Stimulated activated CD8-positive, alpha-beta memory T cell treated with anti-CD3 and anti-CD28 coated beads, Interleukin-15, amount 100 ng/mL, for 24 hours (primary cell): ENCODE measurements at regions not wholly inside any gene's neighbourhood (a gene's known extent, or its start where the extent isn't known, plus 50 kb on each side); places are given as distances from the start of the nearest gene placed in this dataset.

Experiments
- DNase-seq: peaks from one replicate; pipeline ENCODE4 v3.0.0-alpha.2; 2020; ENCODE audit warnings: low read depth

DNA sequence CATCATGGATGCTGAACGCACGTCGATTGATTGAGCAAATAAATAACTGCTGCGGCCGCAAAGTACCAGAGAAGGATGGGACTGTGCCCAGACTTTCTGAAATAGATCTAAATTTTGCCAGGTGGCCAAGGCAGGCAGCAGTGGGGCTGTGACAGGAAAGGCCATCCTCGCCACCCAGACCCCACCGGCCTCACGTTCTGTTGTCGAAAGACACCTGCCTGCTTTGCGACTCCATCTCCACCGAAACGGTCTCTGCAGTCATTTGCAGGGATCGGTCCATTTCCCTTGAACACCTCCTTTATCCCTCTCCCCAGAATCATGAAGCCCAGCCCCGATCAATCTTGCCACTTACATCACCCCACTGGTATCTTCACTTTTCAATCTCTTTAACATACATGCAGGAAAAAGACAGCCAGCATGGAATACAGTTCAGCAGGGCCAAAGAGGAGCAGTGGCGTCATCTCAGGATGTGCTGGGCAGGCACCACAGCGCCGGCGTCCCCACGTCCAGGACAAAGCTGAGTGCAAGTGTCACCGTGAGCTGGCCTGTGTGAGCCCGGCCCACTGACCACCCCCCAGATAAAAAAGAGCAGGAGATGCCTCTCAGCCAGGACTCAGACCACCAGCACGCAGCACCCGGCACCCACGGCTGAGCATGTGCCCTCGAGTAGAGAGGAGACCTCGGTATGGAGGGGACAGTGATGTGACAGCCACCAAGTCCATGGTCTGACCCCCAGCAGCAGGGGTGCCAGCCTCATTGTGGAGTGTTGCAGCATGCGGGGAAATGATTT lies 610.3 kb downstream of the TBC1D22A start:
- DNase-seq: no peak

DNA sequence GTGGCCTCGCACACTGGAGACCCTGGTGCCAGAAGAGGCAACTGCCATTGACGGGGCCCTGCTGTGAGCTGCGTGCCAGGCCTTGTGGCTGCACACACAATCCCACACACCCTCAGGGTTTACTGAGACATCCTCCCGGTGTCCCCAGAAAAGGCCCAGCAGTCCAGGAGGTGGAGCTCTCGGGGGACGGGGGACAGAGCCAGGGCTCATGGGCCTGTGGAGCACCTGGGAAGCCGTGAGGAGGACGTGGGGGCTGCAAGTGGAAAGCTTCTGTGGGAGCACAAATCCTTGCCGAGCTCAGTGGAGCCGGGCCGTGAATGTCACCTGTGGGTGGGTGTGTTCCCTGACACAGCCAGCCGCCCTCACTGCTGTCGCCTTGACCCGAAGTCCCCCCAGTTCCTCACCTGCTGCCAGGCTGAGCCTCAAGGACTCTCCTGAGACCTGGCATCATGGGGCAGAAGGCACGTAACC lies 609.7 kb downstream of the TBC1D22A start:
- no peak for DNase-seq

DNA sequence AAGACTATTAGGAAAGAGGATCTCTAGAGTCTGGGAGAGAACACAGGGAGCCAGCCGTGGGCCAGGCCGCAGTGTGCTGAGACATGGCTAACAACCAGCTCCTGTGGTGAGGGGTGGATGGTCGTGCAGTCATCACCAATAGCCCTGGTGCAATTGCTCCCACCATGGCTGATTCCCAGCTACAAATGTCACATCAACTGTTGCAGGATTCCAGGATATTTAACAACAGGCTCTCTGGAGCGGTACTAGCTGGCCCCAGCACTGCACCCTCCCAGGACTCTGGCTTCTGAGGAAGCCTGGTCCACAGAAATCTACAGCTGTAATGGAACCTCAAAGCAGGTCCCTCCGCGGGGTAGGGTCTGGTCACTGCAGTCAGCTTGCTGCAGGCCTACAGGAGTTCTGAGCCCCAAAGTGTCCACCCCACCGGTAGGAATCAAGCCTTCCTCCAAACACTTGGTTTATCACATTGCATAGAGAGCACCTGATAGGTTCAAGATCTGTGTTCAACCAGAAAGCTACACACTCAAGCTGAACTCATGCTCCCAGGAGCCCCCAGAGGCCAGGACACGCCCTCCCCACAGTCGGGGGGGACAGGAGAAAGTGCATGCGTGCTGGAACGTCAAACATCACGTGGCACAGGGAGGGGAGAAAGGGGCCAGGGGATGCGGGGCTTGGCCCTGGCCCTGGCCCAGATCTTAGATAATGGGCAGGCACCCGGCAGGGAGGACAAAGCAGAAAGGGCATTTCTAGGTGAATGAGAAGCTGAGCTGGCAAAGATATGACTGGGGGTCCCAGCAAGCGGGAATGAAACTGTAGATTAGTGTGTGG lies 609.0 kb downstream of the TBC1D22A start:
- DNase-seq: no peak

DNA sequence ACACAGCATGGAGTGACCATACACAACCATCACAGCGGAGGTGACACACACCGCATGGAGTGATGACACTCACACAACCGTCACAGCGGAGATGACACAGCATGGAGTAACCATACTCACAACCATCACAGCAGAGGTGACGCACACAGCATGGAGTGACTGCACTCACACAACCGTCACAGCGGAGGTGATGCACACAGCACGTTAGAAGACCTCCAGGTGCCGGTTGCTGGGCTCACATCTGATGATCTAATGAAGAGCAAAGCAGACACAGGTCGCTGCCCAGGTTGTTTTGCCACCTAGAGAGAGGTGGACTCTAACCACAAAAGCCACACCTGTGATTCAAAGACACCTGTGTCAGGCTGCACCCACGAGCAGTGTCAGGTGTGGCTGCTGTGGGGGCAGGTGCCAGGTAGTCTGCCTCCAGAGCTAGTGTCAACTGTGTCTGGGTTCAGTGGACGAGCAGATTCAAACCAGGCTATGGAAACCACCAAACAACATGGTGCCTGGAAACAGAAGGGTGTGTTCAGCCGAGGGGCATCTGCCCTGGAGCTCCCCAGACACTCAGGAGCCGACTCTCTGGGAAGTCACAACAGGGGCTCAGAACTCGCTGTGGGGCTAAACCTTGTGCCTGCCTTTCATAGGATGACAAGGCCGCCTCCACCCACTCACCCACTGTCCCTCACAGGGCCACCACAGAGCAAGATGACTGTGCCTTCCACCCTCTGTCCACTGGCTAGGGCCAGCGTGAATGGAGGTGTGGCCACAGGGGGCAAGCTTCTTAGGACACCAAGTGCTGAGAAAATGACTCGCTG lies 608.2 kb downstream of the TBC1D22A start:
- DNase-seq: no peak

DNA sequence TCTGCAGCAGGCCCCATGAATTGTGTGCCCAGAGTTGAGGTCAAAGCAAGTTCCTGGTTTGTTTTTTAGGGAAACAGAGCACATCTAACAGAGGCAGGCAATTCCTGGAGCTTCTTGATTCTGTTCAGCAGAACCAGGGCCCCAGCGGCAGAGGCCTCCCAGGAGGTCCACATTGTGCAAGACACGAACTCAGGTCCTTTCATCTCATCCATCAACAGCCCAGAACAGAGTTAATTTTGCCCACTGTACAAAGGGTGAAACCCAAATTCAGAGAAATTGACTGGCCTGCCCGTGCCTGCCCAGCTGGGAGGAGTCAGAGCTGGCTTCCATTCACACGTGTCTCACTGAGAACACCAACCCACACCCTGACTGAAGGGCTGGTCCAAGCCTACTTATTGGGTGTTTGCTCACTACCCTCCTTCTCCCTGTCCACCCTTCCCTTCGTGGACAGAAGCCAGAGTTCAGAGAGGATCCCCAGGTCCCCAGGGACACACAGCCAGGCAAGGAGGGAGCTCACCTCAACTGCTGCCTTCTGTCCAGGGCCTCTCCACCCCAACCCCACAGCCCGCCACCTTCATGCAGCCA lies 607.1 kb downstream of the TBC1D22A start:
- no peak for DNase-seq

DNA sequence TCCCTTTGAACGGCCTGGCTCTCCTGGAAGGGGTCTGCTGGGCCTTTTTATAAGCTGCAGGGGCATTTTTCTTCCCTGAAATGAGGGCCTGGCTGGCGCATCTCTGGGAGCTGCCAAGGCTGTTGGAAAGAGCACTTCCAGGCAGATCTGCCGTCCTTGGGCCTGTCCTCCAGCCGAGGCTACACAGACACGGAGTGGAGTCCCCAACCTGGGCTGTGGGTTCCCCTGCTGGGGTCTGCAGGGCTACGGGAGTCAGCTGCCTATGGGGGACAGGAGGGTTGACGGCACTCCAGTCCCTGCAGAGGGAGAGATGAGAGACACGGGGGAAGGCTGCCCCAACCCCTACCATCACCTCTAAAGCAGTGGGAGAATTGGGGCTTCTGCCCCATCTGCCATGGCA lies 606.6 kb downstream of the TBC1D22A start:
- DNase-seq: no peak

DNA sequence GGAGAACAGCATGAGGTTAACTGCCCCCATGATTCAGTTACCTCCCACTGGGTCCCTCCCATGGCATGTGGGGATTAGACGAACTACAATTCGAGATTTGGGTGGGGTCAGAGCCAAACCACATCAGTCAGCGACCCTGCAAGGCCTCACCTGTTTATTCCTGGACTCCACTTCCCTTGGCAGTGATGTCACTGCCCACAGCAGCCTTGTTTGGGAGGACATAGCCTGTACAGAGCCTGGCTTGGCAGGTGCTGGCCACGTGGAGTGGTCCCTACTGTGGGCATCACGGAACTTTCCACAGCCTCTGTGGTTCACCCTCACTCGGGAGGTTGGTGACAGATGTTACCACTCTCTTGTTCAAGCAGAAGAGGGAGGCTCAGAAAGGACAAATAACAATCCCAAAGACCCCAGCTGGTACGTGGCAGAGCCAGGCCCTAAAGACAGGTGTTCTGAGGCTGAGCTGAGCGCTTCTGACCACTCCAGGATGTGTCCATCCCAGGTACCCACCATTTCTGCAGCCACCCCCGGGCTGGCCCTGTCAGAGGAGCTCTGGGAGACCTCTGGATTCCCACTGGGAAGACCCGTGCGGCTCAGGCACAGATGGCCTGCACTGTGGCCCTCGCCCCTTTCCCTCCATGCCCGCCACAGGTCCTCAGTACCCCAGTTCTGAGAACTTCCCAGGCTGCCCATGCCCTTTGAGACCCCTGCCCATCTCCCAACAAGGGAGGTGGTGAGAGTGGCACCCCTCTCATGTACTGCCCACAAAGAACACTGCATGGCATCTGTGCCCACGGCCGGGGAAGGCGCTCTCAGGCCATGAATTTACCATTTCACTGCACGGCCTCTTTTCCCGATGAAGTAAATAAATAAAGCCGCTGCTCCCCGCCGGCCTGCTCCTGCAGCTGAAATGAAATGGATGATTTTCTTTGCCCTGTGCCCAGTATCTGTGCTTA lies 605.8 kb downstream of the TBC1D22A start:
- DNase-seq: no peak

DNA sequence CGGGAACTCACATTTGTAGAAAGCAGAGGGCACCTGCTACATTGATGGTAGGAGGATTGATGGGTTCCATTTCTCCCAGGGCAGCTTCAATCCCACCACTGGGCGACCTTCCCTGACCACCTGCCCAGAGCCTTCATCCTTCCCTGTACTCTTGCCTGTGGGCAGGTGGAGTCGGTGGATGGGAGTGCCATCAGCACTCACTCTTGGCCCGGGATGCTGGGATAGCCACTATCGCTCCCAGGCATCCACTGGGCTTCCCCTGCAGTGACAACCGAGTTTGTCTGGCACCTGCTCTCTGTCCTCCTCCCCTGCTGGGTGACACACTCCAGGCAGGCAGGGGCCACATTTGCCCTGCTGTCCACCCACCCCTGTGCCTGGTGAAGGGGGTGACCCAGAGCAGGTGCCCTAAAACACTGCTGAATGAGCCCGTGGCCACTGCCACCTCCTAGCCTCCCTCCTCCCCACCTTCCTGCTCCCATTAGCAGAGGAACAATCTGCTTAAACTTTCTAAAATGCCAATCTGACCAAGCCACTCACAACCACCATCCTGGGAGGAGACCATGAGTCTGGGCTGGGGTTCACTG lies 604.7 kb downstream of the TBC1D22A start:
- no peak for DNase-seq

DNA sequence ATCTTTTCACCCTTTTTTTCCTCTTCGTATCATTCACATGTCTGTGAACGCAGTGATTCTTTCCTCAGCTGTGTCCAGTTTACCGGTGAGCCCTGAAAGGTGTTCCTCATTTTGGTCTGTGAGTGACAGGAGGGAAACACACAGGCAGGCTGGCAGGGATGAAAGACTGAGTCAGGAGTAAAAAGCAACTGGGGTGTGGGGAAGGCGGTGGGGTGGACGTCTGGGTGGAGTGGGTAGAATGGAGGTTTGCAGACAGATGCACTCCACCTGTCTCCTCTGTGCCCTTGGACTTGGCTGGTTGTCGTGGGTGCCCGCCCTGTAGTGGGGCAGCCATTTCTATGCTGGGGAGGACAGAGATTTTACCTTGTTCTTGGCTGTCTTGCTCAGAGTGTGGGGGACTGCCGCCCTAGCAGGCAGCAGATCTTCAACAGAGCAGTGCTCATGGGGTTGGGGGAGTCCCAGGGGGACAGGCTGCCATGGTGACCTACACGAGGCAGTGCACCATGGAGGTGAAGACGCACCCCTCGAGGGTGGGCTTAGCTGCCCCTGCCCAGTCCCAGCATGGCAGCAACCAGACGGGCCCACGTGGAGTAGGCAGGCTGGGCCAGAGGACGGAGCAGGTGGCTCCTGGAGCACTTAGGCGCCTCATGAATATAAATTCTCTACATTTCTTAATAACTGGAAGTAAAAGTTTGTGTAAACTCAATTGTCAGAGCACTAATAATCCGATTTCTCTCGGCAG lies 603.7 kb downstream of the TBC1D22A start:
- no peak for DNase-seq

DNA sequence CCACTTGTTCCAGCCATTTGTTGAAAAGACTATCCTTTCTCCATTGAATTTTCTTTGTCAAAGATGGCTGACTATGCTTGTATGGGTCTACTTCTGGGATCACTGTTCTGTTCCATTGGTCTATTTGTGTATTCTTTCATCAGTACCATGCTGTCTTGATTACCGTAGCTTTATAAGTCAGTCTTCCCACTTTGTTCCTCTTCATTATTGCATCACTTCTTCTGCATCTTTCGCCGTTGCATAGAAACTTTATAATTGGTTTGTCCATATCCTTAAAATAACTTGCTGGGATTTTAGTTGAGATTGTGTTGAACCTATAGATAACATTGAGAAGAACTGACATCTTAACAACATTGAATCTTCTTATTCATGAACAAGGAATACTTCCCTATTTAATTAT lies 598.8 kb downstream of the TBC1D22A start:
- no peak for DNase-seq

DNA sequence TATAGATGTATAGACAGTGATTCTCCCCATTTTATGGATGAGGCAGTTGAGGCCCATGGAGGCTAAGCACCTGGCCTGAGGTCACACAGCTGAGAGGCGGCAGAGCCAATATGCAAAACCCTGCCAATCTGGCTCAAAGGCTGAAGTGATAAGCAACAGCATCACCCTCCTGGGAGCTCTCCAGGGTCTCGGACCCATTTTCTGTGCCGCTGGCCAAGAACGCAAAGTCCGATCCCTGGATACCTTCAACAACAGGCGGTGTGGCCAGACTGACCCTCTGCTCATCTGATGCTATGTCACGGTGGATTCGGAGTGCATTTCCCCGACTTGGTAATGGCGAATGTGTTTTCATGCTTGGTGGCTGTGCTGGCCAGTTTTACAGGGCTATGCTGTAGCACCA lies 595.0 kb downstream of the TBC1D22A start:
- DNase-seq: no peak

DNA sequence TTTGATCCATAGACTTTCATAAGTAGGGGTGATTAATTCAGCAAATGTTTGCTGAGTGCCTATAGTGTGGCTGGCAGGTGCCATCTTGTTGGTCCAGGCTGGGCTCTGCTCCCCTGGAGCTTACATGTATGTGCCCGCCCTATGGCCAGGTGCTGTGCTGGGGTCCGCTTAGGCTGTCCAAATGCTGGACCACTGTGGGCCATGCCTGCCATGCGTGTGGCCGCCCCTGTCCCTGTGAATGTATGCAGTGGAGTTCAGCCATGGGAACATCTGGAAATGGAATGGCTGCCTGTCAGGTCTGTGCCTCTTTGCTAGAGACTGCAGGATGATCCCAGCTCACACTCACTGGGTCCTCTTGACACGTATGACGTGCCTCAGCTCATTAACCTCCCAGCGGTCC lies 594.6 kb downstream of the TBC1D22A start:
- no peak for DNase-seq

DNA sequence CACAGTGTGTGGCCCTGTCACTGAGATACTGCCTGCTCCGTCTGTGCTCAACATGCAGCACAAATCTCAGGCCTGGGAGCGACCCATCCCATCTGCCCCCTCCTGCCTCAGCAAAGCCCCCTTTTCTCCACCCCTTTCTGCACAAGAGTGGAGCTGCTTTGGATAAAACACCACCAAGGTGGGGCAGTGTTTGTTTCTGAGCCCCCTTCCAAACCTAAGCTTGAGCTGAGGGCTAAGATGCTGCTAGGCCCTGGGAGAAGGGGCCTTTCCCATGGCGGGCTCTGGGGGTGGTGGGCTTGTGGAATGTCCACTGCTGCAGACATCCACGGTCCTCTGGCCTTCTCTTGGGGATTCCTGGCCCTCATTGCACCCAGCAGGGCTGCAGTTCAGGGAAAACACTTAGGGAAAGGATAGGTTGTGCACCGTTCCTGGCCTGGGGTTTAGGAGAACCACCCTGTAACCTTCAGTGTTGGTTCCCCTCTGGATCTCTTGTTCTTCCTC lies 594.1 kb downstream of the TBC1D22A start:
- DNase-seq: no peak

DNA sequence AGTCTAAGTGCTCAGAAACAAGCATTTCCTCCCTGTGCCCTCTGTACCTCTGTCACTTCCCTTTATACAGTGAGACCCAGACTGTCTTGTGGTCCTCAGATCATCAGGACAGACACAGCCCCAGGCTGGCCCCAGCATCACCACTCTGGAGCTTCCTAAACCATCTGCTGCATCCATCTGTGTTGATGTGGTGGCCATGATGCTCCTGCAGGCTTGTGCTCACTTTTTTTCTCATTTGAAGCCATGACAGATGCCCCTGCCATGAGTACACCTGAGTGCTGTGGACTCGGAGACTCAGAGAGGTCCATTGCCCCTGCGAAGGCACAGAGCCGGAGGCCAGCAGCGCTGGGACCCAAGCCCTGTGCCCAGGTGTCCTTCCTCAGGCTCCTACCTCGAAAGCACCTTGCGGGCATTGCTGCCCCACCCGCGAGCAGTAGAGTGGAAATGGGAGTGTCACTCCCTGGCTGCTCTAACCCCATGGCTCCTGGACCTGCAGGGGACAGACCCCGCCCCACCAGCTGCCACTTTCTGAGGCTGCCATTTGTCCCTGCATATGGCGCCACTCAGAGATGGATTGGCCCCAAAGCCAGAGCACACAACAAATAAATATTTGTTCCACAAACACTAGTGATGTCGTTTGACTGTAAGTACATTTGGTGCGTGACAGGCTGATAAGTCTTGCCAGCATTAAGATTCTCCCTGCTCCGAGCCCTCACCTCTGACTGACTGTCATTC lies 593.5 kb downstream of the TBC1D22A start:
- DNase-seq: no peak

DNA sequence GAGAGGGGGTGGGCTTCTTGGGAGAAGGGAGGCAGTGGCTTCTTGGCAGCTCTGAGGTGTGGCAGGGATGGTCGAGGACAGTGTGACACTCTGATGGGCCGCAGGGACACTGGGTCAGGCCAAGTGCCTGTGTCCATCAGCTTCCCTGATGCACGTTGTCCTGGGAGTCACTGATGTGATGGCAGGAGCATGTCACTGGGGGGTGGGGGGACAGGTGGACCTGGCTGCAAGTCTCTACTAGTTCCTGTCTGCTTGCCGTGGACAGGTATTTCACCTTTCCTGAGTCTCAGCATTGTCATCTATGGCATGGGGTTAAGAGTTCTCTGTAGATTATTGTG lies 592.9 kb downstream of the TBC1D22A start:
- no peak for DNase-seq

DNA sequence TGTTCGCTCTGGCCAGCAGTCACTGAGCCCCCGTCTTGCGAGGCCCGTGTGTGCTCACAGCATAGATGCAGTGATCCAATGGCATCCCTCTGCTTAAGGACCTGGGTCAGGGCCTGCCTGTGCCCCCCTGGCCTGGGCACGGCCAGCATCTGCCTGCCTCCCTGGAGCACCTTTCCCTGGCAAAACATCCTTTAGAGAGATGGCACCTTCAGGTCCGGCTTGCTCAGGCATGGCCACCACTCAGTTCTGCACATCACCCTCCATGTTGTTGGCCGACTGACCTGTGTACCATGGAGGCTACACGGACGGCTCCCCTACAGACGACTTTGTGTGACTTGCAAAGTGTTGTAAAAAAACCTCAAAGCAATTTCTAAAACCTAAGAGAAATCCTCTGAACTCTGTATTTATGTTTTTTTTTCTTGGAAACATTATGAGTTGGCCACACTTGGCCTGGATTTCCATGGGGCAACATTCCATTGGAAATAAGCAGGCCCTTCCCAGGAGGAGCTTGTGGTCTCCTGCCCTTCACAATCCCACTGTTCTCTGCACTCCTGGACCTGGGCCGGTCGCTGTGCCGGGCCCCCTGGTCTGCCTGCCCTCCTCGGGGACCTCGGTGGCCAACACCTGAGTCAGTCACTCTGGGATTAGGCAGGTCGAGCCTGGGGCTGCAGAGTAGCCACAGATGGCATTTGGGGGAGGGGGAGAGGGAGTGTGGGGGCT lies 592.4 kb downstream of the TBC1D22A start:
- DNase-seq: no peak

DNA sequence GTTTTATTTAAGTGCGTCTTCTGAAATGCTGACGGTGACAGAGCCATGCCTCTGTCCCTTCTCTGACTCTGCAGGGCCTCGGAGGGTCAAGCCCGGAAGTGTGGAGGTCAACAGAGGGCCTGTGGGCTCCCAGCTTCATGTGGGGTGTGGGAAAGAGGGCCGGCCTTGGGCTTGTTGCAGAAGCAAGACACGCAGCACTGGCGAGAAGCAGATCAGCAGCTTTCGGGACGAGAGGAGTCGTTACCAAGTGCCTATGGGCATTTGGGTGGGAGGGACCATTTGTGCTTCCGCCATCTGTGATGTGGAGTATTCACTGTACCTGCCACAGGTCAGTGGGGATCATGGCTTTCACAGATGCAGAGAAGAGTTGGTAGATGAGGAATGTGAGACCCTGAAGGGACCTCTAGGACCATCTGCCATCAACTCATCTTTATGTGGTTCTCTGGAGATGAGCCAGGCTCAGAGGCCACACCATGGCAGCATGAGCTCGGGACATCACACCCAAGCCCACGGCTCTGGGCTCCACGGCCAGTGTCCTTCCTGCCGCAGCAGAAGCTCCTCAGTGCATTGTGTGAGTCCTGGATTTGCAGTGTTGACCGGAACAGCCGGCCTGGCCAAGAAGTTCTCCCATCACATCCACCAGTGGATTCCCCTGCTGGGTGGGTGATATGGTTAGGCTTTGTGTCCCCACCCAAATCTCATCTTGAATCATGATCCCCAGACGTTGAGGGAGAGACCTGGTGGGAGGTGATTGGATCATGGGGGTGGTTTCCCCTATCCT lies 590.7 kb downstream of the TBC1D22A start:
- DNase-seq: no peak
